H1 (cell line): ENCODE measurements at regions not wholly inside any gene's neighbourhood (a gene's known extent, or its start where the extent isn't known, plus 50 kb on each side); places are given as distances from the start of the nearest gene placed in this dataset.

ENCODE experiments used
- CHD7 ChIP-seq: fragments of 300-600 bp; sonication (generic); IDR thresholded peaks from 2 replicates; pipeline ENCODE4 v1.7.1; 2012; ENCODE audit warnings: low read length, moderate library complexity, mild to moderate bottlenecking, inconsistent platforms; ENCODE audit not compliant: insufficient replicate concordance

GRCh38 chr14:86852530-86852929 is 1140.5 kb downstream of the GALC start (continued):
- no peak for TF ChIP-seq CHD7
